K562 (cell line): ENCODE measurements at regions not wholly inside any gene's neighbourhood (a gene's known extent, or its start where the extent isn't known, plus 50 kb on each side); places are given as distances from the start of the nearest gene placed in this dataset.

ENCODE experiments used
- ATAC-seq: fragments of 200-7000 bp; cut with Tn5 transposase; 3 replicates; pipeline ENCODE4 v1.9.1; 2020; ENCODE audit warnings: moderate library complexity
- BruUV-seq: library from RNA; stranded (reverse); fragments of 400-500 nt; replicated peaks from 2 replicates; lab custom pipeline; 2021; lab: Mats Ljungman, UMichigan
- CTCF ChIA-PET: fragments of 300-600 bp; formaldehyde crosslinking; extraction: SDS; loops from one replicate; lab custom pipeline; 2021; ENCODE audit warnings: low intra/inter-chr PET ratio; lab: Yijun Ruan, JAX
- POLR2A ChIA-PET: fragments of 300-600, 350-650 bp; sonication (Branson Sonifier 250); formaldehyde crosslinking; extraction: SDS; loops from one replicate; lab custom pipeline; 2021; ENCODE audit warnings: antibody characterized with exemption, inconsistent platforms; lab: Yijun Ruan, JAX
- DNase-seq, 4 experiments: peaks; one replicate each; pipeline versions ENCODE4 v3.0.0 to v3.0.0-alpha.2; 2011 to 2018; ENCODE audit warnings: low spot score in 3 of 4, mixed read lengths in 3 of 4; ENCODE audit errors: extremely low read depth in 1 of 4
- FAIRE-seq: peaks from 2 replicates; lab custom pipeline; 2011; peaks lifted over from hg19 to GRCh38; lab: Jason Lieb, UNC
- H2AFZ ChIP-seq: 2 replicates; pipeline ENCODE4 v1.6.0; 2011; ENCODE audit warnings: low read depth, low read length, control low read depth, inconsistent platforms
- H3K27ac ChIP-seq: fragments of 200-600 bp; 3 replicates; pipeline ENCODE4 v1.8.0; 2011; ENCODE audit warnings: low read depth, mild to moderate bottlenecking, control low read depth, inconsistent platforms, low read length, moderate library complexity, mixed read lengths; ENCODE audit errors: extremely low read depth
- H3K27me3 ChIP-seq, 2 experiments: fragments of 300-600 bp in 1 of 2; 2 replicates in 1 of 2; 3 replicates in 1 of 2; pipeline versions ENCODE4 v1.6.0 to v1.8.0; 2011; ENCODE audit warnings: inconsistent platforms in 2 of 2, low read length in 2 of 2, mild to moderate bottlenecking in 1 of 2, mixed read lengths in 1 of 2, moderate library complexity in 1 of 2; ENCODE audit not compliant: control insufficient read depth in 2 of 2, insufficient read depth in 2 of 2
- H3K36me3 ChIP-seq: fragments of 300-600 bp; 3 replicates; pipeline ENCODE4 v1.8.0; 2011; ENCODE audit warnings: mild to moderate bottlenecking, low read length, inconsistent platforms; ENCODE audit not compliant: control insufficient read depth, insufficient read depth
- H3K4me1 ChIP-seq, 2 experiments: fragments of 200-600 bp in 1 of 2; replicated peaks in 1 of 2; 2 replicates in 1 of 2; 3 replicates in 1 of 2; pipeline versions ENCODE4 v1.5.1 to v1.8.0; 2011; ENCODE audit warnings: inconsistent platforms in 2 of 2, low read length in 2 of 2, mild to moderate bottlenecking in 1 of 2, mixed read lengths in 1 of 2, moderate library complexity in 1 of 2; ENCODE audit not compliant: control insufficient read depth in 2 of 2, insufficient read depth in 2 of 2
- H3K4me2 ChIP-seq: 2 replicates; pipeline ENCODE4 v1.6.1; 2011; ENCODE audit warnings: low read length, control low read depth, inconsistent platforms, mixed read lengths; ENCODE audit not compliant: insufficient read depth
- H3K4me3 ChIP-seq: fragments of 200-600 bp; sonication (generic), shearing (Covaris generic); 2 replicates; pipeline ENCODE4 v1.5.1; 2016; ENCODE audit warnings: control low read depth, inconsistent platforms
- H3K79me2 ChIP-seq: fragments of 200-600 bp; 3 replicates; pipeline ENCODE4 v1.8.0; 2011; ENCODE audit warnings: low read length, inconsistent platforms; ENCODE audit not compliant: control insufficient read depth, insufficient read depth
- H3K9ac ChIP-seq, 2 experiments: 2 replicates each; pipeline versions ENCODE4 v1.6.0 to v1.6.1; 2011; ENCODE audit warnings: low read depth in 2 of 2, low read length in 2 of 2, control low read depth in 1 of 2, inconsistent platforms in 1 of 2, mild to moderate bottlenecking in 1 of 2, mixed read lengths in 1 of 2; ENCODE audit not compliant: insufficient read depth in 1 of 2
- H3K9me1 ChIP-seq: one replicate; pipeline ENCODE4 v1.6.0; 2011; ENCODE audit warnings: inconsistent platforms, mild to moderate bottlenecking, low read length, moderate library complexity; ENCODE audit not compliant: control insufficient read depth, insufficient read depth
- H3K9me3 ChIP-seq: replicated peaks from 2 replicates; pipeline ENCODE4 v1.5.1; 2011; ENCODE audit warnings: low read depth, low read length, inconsistent platforms; ENCODE audit not compliant: control insufficient read depth, insufficient read depth
- H4K20me1 ChIP-seq: replicated peaks from 2 replicates; pipeline ENCODE4 v1.6.1; 2011; ENCODE audit warnings: low read length, inconsistent platforms, mixed read lengths; ENCODE audit not compliant: control insufficient read depth, insufficient read depth
- CAMTA2 ChIP-seq: fragments of 250-450 bp; sonication (Bioruptor Pico); conservative IDR thresholded peaks from 2 replicates; pipeline ENCODE4 v1.5.1; 2022
- GMEB1 ChIP-seq: fragments of 250-450 bp; sonication (Bioruptor Pico); IDR thresholded peaks from 2 replicates; pipeline ENCODE4 v1.4.0; 2020; ENCODE audit warnings: mild to moderate bottlenecking
- ILF3 ChIP-seq: fragments of 450-650 bp; IDR thresholded peaks from 2 replicates; pipeline ENCODE4 v1.6.1; 2018; ENCODE audit warnings: antibody characterized with exemption, mild to moderate bottlenecking, moderate library complexity, borderline replicate concordance
- KLF13 ChIP-seq: fragments of 450-650 bp; IDR thresholded peaks from 2 replicates; pipeline ENCODE4 v1.6.1; 2016; ENCODE audit warnings: missing genetic modification characterization, low read depth, mild to moderate bottlenecking, missing compliant biosample characterization, moderate library complexity, borderline replicate concordance
- MITF ChIP-seq: IDR thresholded peaks from 2 replicates; pipeline ENCODE4 v1.6.1; 2014; ENCODE audit warnings: antibody characterized with exemption
- NFE2 ChIP-seq: IDR thresholded peaks from 2 replicates; pipeline ENCODE4 v1.6.1; 2014; ENCODE audit warnings: antibody characterized with exemption, low read depth
- POU5F1 ChIP-seq: fragments of 150-350 bp; IDR thresholded peaks from 2 replicates; pipeline ENCODE4 v1.6.1; 2014; ENCODE audit warnings: borderline replicate concordance, low read length, low read depth, mild to moderate bottlenecking; ENCODE audit not compliant: partially characterized antibody
- RFX7 ChIP-seq: fragments of 250-450 bp; sonication (Bioruptor Pico); IDR thresholded peaks from 2 replicates; pipeline ENCODE4 v1.5.1; 2021; ENCODE audit warnings: mild to moderate bottlenecking
- RHOXF2B ChIP-seq: fragments of 250-450 bp; sonication (Bioruptor Pico); conservative IDR thresholded peaks from 2 replicates; pipeline ENCODE4 v1.5.1; 2021
- ZNF133 ChIP-seq: fragments of 250-450 bp; sonication (Bioruptor Pico); IDR thresholded peaks from 2 replicates; pipeline ENCODE4 v1.4.0; 2020; ENCODE audit warnings: mild to moderate bottlenecking
- ZNF24 ChIP-seq: fragments of 450-650 bp; IDR thresholded peaks from 2 replicates; pipeline ENCODE4 v1.6.1; 2016
- WGBS: fragments of 100-300 bp; shearing (Covaris generic); methylation state at CpG from one replicate; pipeline ENCODE4 v1.1.6; 2016; ENCODE audit warnings: low coverage, mixed read lengths; ENCODE audit not compliant: insufficient coverage; ENCODE audit errors: missing lambda C conversion rate; 5-methylcytosine and 5-hydroxymethylcytosine counted together
- in situ Hi-C: fragments of 300-500 bp; cut with MboI; formaldehyde crosslinking; loops from 4 replicates; pipeline ENCODE4 v1.15.0; 2018; ENCODE audit warnings: inconsistent platforms, mixed read lengths
- intact Hi-C: fragments of 100-400 bp; cut with micrococcal nuclease; formaldehyde crosslinking; loops from 2 replicates; pipeline ENCODE4 v1.14.2; 2022
- TF ChIP-seq, protein P1 (sequence below): fragments of 450-650 bp; IDR thresholded peaks from 2 replicates; pipeline ENCODE4 v1.6.1; 2016; ENCODE audit warnings: missing biosample characterization, missing genetic modification characterization

DNA sequence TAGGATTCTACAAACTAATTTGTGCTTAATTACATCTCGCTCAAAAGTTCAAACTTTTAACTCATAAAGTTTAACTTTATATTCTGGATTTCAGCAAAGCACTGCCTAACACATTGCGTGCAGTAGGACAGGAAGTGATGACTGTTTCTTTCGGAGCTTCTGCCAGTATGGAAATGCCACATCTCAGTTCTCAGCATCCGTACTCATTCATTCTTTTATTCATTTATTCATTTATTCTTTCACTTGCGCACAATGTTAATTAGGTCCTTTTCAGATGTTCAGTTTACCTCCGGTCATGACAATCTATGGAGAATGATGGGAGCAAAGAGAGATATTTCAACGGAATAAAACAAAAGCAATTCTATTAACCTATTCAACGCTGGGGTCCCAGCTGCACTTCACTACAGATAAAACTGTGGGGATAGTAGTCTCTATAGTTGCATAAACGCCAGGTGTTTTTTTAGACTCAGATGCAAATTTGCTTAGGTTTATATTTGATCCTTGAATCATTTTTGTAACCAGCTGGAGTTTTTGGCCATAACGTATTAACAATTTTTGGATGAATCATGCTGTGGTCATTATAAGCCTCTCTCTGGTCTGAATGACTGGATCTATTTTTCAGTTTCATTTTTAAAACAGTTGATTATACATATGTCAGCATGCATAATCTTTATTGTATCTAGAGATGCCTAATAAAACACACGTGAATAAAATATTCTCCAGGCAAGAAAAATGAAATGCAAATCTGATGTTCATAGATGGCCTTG, 143.9 kb downstream of the KCNJ2 start (continued):
- no peak for TF ChIP-seq MITF
- TF ChIP-seq, all 486 proteins: peak for 0

DNA sequence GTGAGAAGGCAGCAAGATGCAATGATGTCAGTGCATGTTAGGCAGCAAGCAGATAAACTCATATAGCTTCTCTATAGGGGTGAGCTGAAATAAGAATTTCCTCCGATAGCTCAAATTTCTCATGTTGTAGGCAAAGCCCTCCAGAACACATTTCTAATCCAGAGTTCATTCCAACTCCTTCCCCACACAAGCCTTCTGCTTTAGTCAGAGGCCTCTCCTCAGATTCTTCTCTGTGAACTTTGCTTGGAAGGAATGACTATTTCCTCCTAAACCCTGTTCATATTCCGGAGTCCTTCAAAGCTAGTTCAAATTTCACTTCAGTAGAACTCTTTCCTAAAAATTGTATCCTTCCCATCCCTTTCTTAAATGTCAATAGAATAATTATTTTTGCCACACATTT, 144.8 kb downstream of the KCNJ2 start:
- H3K4me3 ChIP-seq: no peak overlapping the region
- intact Hi-C loops: no loop called here
- 9% methylated on average over 2 of the region's 2 CpGs for WGBS
- TF ChIP-seq POU5F1 (no peak), GMEB1 (no peak), ILF3 (no peak), ZNF24 (no peak), ZNF133 (no peak), CAMTA2 (no peak), KLF13 (tag) (no peak), NFE2 (no peak), RHOXF2B (CRISPR knock-in tag) (no peak), RFX7 (CRISPR knock-in tag) (no peak)
- TF ChIP-seq, protein P1, sequence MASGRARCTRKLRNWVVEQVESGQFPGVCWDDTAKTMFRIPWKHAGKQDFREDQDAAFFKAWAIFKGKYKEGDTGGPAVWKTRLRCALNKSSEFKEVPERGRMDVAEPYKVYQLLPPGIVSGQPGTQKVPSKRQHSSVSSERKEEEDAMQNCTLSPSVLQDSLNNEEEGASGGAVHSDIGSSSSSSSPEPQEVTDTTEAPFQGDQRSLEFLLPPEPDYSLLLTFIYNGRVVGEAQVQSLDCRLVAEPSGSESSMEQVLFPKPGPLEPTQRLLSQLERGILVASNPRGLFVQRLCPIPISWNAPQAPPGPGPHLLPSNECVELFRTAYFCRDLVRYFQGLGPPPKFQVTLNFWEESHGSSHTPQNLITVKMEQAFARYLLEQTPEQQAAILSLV (tag): no peak

More for the DNA sequence above, 144.8 kb downstream of the KCNJ2 start:
- in situ Hi-C loops: no loop called here
- DNase-seq: no peak
- ATAC-seq: no peak
- no peak for FAIRE-seq
- H3K9me3 ChIP-seq: no peaks in the 10 kb centered on the region
- no peaks in the 10 kb centered on the region for H3K4me1 ChIP-seq
- H3K79me2 ChIP-seq: no peaks in the 10 kb centered on the region
- BruUV-seq: no TSS peak
- H3K27ac ChIP-seq: no peak overlapping the region
- no peak overlapping the region for H3K9ac ChIP-seq
- no peak overlapping the region for H3K4me2 ChIP-seq
- H4K20me1 ChIP-seq: no peaks in the 10 kb centered on the region
- H2AFZ ChIP-seq: no peak overlapping the region
- no peaks in the 10 kb centered on the region for H3K36me3 ChIP-seq
- ChIA-PET POLR2A (interaction anchor here (0.6 kb wide), 1 partner anchor 453 kb away, joined by 5 read pairs; no protein-coding TSS in a partner anchor), CTCF (no interaction called here)
- H3K27me3 ChIP-seq: no peaks in the 10 kb centered on the region
- H3K9me1 ChIP-seq: no peaks in the 10 kb centered on the region
